Muscle layer of duodenum (tissue), 2 donors: ENCODE measurements at regions not wholly inside any gene's neighbourhood (a gene's known extent, or its start where the extent isn't known, plus 50 kb on each side); places are given as distances from the start of the nearest gene placed in this dataset.
A peak's percentile ranks its signal among the peaks of the same experiment; 100 is the strongest.

Experiments used
- H3K27ac ChIP-seq: one replicate; pipeline ENCODE4 v1.7.0; 2013; ENCODE audit warnings: mild to moderate bottlenecking, low read length
- H3K27me3 ChIP-seq: one replicate; pipeline ENCODE4 v1.7.0; 2013; ENCODE audit warnings: low read depth, mild to moderate bottlenecking, control low read depth, low read length
- H3K36me3 ChIP-seq, 2 donors: one replicate each; pipeline ENCODE4 v1.7.0; 2013; ENCODE audit warnings: low read length in 2 of 2, control low read depth in 1 of 2, mild to moderate bottlenecking in 1 of 2; ENCODE audit not compliant: insufficient read depth in 2 of 2, control insufficient read depth in 1 of 2
- H3K4me1 ChIP-seq, 2 donors: one replicate each; pipeline ENCODE4 v1.7.0; 2013; ENCODE audit warnings: low read length in 2 of 2, mild to moderate bottlenecking in 2 of 2, control low read depth in 1 of 2, moderate library complexity in 1 of 2; ENCODE audit not compliant: insufficient read depth in 2 of 2, control insufficient read depth in 1 of 2
- H3K4me3 ChIP-seq, 2 donors: one replicate each; pipeline ENCODE4 v1.7.0; 2013; ENCODE audit warnings: low read length in 2 of 2, low read depth in 1 of 2, mild to moderate bottlenecking in 1 of 2
- H3K9me3 ChIP-seq, 2 donors: one replicate each; pipeline ENCODE4 v1.7.0; 2013; ENCODE audit warnings: low read length in 2 of 2, control low read depth in 1 of 2, mild to moderate bottlenecking in 1 of 2; ENCODE audit not compliant: control insufficient read depth in 1 of 2
- donor health status: healthy.

- H3K27me3 ChIP-seq = no peaks in the 10 kb centered on the region
- H3K36me3 ChIP-seq = no peaks in the 10 kb centered on the region
- peak overlapping the region; percentile 59 to 92 for H3K4me3 ChIP-seq
- H3K9me3 ChIP-seq = no peaks in the 10 kb centered on the region
- H3K27ac ChIP-seq = peak overlapping the region; percentile 88
- peaks cover 0 to 11% of the 10 kb centered on the region in 2 donors for H3K4me1 ChIP-seq
These were observed 295.6 kb downstream of the PTPRC start for GRCh38 chr1:198934426-198934825.

DNA sequence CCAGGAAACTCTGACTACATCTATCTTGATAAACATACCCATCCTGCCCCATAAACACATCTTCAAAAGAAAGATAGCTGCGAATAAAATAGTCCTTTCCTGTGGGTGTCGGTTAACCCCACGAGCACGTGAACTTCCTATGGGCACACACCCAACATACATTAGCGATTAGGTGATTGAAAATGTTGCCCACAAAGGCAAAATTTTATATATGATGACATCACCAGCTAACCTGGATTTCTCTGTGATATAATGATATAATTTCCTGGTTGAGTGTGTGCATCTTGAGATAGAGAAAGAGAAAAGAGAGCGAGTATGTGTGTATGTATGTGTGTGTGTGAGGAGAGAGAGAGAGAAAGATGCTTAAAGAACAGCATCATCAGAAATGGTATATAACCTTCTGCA, 296.1 kb downstream of the PTPRC start:
- no peaks in the 10 kb centered on the region for H3K36me3 ChIP-seq
- peaks cover 0 to 11% of the 10 kb centered on the region in 2 donors for H3K4me1 ChIP-seq
- no peaks in the 10 kb centered on the region for H3K27me3 ChIP-seq
- H3K4me3 ChIP-seq = peak overlapping the region; percentile 59 to 92
- no peaks in the 10 kb centered on the region for H3K9me3 ChIP-seq
- H3K27ac ChIP-seq = peak overlapping the region; percentile 88

- Histone ChIP-seq H3K4me1 (peaks cover 0 to 11% of the 10 kb centered on the region in 2 donors), H3K9me3 (no peaks in the 10 kb centered on the region)
These were observed 296.6 kb downstream of the PTPRC start for GRCh38 chr1:198935306-198935921.

DNA sequence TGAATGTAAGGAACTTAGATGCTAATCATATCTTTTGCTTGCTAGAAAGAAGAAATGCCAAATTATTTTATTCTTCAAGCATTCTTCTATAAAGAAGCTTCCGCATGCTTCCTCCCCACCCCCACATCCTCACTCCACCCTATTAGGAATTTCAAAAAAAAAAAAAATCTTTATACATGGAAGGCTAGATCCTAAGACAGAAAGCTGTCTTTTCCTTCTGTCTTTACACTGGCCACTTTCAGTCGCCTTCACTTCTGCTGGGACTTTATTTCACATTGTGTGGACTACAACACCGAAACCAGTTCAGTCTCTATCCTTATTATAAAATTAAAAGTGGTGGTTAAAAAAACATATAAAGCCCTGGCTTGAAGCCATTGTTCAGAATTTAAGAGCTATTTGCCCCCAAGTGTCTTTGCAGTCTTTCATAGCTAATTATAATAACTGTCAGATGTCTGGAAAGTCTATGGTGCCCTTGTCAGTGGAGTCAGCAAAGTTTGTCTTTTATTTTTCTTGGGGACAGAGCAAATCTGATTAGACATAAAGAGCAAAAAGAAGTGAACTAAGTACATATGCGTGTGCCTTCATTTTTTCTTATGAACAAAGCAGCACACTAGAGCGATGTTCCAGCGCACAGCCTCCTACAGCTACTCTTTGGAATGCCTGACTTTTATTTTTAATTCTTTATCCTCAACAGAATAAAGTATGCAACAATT, 297.7 kb downstream of the PTPRC start:
- H3K27me3 ChIP-seq = no peaks in the 10 kb centered on the region
- H3K4me3 ChIP-seq = peak overlapping the region; percentile 59 to 92
- H3K36me3 ChIP-seq = no peaks in the 10 kb centered on the region
- peak overlapping the region; percentile 88 for H3K27ac ChIP-seq
- no peaks in the 10 kb centered on the region for H3K9me3 ChIP-seq
- peaks cover 0 to 11% of the 10 kb centered on the region in 2 donors for H3K4me1 ChIP-seq

More at GRCh38 chr1:198935306-198935921, 296.6 kb downstream of the PTPRC start:
- Histone ChIP-seq H3K4me3 (peak overlapping the region; percentile 59 to 92), H3K27ac (peak overlapping the region; percentile 88), H3K36me3 (no peaks in the 10 kb centered on the region), H3K27me3 (no peaks in the 10 kb centered on the region)

DNA sequence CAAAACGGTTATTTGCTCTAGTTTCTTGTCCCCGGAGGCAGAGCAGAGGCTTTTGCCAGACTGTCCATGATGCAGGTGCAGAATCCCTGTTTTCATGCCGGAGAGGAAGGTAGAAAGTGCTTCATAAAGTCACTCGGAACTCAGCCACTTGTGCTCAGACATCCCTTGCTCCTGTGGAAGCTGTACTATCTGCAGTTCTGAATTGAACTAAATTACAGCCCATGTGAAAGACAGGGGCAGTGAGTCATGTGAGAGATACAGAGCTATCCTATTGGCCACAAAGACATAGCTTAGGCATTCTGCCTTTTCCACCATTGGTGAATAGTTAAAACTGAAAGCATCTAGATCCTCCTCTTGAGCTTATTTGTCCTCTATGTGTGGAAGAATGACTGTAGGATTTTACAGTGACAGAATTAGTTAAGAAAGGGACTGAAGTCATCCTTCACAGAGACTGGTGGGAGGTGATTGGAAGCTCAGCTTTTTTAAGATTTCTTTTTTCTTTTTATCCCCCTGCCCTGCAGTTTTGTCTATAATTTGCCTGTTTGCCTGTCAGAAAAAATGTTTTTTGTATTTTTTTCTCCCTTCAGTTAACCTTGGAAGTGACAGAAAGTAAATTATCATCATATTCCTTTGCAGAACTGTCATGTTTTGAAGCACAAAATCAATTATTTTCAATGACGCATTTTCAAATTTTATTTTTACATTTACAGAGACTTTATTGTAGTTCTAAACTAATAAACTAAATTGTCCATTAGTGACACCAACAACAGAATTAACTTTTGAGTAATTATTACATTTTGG, 298.6 kb downstream of the PTPRC start:
- Histone ChIP-seq H3K4me3 (peak overlapping the region; percentile 59 to 92), H3K27ac (peak overlapping the region; percentile 88), H3K9me3 (no peaks in the 10 kb centered on the region), H3K36me3 (no peaks in the 10 kb centered on the region), H3K27me3 (no peaks in the 10 kb centered on the region), H3K4me1 (peaks cover 0 to 11% of the 10 kb centered on the region in 2 donors)

DNA sequence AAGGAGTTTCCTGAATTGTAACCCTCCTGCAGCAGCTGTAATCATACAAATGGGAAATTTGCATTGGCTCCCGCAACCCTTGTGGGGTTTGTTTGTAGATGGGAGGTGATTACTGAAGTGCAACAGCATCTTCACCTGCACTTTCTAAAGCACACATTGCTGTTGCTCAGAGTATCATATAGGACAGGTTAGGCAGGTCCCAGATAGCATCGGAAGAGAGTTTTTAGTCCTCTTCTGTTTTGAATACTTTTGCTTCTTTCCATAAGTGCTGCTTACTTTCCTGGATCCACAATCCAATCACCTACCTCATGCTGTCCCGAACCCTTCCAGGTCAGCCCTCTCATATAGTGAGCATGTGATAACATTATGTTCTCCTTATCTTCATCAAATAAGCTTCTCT, 300.4 kb downstream of the PTPRC start:
- no peaks in the 10 kb centered on the region for H3K36me3 ChIP-seq
- H3K4me3 ChIP-seq = no peak overlapping the region
- H3K27ac ChIP-seq = no peak overlapping the region
- no peaks in the 10 kb centered on the region for H3K9me3 ChIP-seq
- H3K27me3 ChIP-seq = no peaks in the 10 kb centered on the region
- H3K4me1 ChIP-seq = peaks cover 0 to 11% of the 10 kb centered on the region in 2 donors

DNA sequence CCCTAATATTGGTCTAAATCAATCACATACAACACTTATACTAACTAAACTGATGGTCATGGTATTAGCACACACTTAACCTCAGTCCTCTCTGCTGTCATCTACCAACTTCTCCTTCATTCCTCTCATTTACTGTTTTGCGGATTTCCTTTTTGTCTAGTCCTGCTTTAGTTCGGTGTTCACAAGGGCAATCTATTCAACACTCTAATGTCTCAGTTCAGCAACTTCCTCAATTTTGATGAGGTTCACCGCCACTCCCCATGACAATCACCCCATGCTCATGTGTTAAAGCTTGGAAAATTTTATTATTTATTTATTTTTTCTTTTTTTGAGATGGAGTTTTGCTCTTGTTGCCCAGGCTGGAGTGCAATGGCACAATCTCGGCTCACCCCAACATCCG, 301.1 kb downstream of the PTPRC start:
- no peak overlapping the region for H3K27ac ChIP-seq
- H3K4me3 ChIP-seq = no peak overlapping the region
- H3K27me3 ChIP-seq = no peaks in the 10 kb centered on the region
- H3K36me3 ChIP-seq = no peaks in the 10 kb centered on the region
- H3K9me3 ChIP-seq = no peaks in the 10 kb centered on the region
- peaks cover 0 to 7% of the 10 kb centered on the region in 2 donors for H3K4me1 ChIP-seq

- no peaks in the 10 kb centered on the region for H3K4me1 ChIP-seq
- H3K27me3 ChIP-seq = no peaks in the 10 kb centered on the region
- H3K4me3 ChIP-seq = no peak overlapping the region
- no peak overlapping the region for H3K27ac ChIP-seq
- H3K9me3 ChIP-seq = no peaks in the 10 kb centered on the region
- no peaks in the 10 kb centered on the region for H3K36me3 ChIP-seq
These were observed 303.6 kb downstream of the PTPRC start for GRCh38 chr1:198942466-198942865.

DNA sequence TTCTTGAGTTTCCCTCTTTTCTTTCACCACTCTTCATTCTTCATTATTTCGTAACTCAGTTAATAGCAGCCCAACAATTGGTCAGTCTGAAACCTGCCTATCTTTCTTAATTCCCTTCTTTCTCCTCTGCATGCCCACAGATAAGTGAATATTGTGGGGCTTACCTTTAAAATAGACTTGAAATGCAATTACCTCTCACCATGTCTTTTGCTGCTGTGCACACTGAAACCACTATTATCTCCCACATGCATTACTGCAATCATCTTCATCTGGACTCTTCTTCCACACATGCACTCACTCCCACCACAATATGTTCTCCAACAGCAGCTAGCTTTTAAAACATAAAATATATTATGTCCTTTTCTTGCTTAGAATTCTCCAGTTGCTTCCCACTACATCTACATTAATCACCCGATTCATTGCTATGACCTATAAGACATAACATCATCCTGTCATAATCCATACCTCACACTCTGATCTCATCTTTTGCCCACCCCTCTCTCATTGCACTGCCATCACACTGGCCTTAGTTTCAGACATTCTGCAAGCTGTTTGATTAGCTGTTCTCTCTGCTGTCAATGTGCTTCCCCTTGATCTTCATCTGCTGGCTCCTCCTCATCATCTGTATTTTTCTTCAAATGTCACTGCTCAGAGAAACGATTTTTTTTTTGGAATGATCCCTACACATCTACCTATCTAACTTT, 304.8 kb downstream of the PTPRC start:
- no peaks in the 10 kb centered on the region for H3K27me3 ChIP-seq
- H3K36me3 ChIP-seq = no peaks in the 10 kb centered on the region
- H3K9me3 ChIP-seq = no peaks in the 10 kb centered on the region
- H3K27ac ChIP-seq = no peak overlapping the region
- no peak overlapping the region for H3K4me3 ChIP-seq
- no peaks in the 10 kb centered on the region for H3K4me1 ChIP-seq

GRCh38 chr1:198947456-198947855, 308.6 kb downstream of the PTPRC start:
- no peaks in the 10 kb centered on the region for H3K36me3 ChIP-seq
- no peaks in the 10 kb centered on the region for H3K9me3 ChIP-seq
- no peak overlapping the region for H3K4me3 ChIP-seq
- no peak overlapping the region for H3K27ac ChIP-seq
- H3K27me3 ChIP-seq = no peaks in the 10 kb centered on the region
- H3K4me1 ChIP-seq = no peaks in the 10 kb centered on the region
